ENCODE measurements at regions not wholly inside any gene's neighbourhood (a gene's known extent, or its start where the extent isn't known, plus 50 kb on each side); places are given as distances from the start of the nearest gene placed in this dataset.

- no peak for DNase-seq
Observed at GRCh38 chr2:16007167-16007934, 67.0 kb downstream of the MYCN start.

DNA sequence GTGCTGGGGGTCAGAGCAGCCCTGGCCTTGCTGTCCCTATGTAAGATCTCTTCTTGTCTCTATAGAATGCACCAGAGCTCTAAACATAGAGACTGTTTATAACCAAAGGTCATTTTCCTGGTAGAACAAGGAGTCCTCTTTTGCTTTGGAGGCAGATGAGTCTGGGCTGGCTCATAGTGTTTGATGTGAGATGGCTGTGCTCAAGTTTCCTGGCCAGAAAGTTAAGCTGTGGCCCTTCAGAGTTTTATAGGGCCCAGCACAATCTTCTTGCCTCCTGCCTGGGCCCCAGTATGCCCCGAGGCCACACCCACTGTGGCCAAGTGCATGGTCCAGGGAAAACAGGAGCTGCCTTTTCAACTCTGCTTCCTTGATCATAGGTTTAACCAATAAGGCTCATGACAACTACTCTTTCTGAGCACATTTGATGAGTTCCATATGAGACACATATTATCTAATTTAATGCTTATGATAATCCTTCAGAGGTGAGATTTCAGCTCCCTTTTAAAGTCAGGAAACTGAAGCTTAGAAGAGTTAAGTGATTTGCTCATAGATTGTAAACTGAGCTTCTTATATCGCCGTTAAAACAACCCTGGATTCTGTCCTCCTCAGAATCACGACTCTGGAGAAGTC, 66.3 kb downstream of the MYCN start:
- DNase-seq = no peak

DNA sequence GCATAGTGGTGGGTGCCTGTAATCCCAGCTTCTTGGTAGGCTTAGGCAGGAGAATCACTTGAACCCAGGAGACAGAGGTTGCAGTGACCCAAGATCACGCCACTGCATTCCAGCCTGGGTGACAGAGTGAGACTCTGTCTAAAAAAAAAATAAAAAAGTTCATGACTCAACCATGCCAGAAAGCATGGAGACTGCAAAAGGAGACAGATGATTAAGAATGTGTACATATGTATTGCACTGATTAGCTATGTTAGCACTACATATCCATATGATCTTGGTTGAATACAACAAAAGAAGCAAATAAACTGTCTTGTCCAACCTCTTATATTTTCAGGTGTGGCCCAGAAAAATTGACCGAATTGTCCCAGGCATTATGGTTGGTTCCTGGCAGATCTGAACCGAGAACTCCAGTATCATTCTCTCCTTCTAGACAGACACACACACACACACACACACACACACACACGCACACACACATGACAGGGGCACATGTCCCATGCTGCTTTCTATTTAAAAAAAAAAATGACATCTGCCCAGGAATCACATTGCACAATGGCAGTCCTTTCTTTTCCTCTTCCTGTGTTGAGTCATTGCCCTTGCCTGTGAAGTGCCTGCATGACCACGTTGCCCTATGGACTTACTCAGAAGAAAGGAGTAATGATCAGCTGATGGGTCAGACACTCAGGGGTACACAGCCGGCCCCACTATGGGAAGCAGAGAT, 65.6 kb downstream of the MYCN start:
- no peak for DNase-seq

DNA sequence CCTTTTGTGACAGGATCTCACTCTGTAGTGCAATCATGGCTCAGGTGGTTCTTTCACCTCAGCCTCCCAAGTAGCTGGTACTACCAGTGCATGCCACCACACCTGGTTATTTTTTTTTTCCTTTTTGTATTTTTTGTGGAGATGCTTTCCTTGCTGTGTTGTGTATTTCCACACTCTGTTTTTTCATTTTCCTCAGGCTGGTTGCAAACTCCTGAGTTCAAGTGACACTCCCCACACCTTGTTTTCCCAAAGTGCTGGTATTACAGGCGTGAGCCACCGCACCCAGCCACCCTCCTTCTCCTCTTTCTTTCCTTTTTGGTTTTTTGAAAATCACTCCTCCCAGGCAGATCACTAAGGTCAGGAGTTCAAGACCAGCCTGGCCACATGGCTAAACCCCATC, 65.0 kb downstream of the MYCN start:
- DNase-seq = no peak

DNA sequence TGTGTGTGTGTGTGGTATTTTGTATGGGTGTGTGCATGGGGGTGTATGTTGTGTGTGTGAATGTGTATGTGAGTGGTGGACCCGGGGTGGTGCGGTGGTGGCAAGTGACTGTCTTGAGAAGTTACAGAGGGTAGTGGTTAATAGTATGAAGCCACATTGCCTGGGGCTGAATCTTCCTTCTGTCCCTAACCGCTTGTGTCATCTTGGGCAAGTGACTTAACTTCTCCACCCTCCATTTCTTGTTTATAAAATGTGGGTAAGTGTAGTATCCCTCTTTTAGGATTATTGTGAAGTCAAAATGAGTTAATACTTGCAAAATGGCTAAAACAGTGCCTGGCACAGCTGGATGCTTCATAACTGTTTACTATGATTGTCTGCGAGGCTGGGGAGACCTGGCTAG, 63.5 kb downstream of the MYCN start:
- DNase-seq = no peak

- DNase-seq = no peak
Observed at GRCh38 chr2:16003152-16003551, 62.8 kb downstream of the MYCN start.

GRCh38 chr2:16002575-16002974, 62.2 kb downstream of the MYCN start:
- DNase-seq = no peak

GRCh38 chr2:16002144-16002543, 61.8 kb downstream of the MYCN start:
- DNase-seq = no peak

DNA sequence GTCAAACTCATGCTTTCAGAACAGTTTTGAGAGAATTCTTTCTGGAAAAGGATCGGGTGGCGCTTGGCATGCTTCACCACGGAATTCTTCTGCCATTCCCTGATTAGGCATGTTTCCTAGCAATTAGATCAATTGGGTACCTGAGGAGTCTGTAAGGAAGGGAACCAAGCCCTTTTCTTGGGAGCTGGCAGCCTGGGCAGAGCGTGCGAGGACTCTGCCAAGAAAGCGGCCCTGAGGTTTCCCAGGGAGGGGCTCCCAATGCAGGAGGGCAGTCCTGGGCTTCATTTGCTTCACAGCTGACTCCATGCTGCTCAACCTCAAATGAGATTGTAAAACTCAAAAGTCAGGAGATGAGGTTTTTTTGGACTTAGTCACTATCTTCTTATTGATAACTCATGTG, 60.3 kb downstream of the MYCN start:
- DNase-seq = no peak

- DNase-seq = no peak
Observed at GRCh38 chr2:15999596-16000469, 59.5 kb downstream of the MYCN start.

DNA sequence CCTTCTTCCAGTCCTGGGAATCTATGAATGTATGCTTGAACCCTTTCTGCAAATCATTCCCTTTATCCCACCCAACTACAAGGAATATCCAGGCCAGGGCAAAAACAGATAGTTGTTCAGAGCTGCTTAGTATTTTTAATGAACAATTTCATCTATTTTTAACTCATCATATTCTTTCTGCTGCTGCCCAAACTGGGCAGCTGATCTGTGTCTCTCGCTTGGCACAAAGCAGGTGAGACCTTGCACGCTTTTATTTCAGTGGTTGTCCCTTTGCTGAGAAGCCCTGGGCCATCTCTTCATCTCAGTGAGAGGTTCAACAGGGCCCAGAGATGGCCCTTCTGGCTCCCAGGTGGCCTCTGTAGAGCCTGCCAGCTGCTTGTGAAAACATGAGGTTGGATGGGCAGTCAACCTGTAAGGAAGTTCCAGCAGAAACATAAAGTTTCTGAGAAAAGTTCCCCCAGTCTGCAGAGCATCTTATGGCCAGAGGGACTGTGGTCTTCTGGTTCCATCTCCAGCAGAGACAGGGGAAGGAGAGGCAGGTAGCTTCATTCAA, 57.5 kb downstream of the MYCN start:
- no peak for DNase-seq

DNA sequence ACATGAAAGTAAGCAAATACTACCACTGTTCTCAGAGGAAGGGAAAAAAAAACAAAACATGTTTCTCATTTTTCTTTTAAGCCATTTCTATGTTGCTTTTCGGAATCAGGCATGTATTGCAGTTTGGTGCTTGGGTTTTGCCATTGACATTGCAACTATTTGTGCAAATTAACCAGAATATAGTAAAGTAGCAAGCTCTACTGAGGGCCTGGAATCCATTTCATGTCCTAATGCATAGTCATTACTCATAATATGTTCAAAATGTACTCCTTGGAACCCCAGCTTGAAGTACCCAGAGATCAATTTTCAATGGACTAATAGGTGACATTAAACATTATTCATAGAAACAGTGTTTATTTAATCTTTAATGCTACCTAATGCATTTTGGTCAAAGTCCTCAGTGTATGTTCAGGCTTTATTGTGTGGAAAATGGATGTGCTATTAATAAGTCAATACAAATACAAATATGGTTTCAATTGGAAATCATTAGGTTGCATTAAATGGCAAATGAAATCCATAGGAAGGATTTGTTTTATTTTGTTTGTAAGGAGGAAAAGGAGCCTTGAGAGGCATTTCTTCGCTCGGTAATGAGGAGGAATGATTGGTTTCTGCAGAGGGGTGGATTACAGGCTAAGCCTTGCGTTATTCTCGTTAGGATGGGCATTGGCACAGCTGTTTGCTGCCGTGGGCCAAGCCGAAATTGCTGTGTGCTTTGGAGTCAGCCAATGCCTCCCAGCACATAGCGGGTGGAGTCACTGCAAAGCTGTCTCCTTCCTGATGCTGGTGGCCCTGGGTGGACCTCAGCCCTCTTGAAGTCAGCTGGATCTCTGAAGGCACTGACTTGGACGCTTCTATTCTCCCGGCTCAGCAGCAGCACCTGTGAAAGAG, 56.4 kb downstream of the MYCN start:
- DNase-seq = no peak

Data from DMS79 (cell line).